Gastrocnemius medialis (tissue), 4 donors: ENCODE measurements at regions not wholly inside any gene's neighbourhood (a gene's known extent, or its start where the extent isn't known, plus 50 kb on each side); places are given as distances from the start of the nearest gene placed in this dataset.

Experiments used
- CTCF ChIP-seq, 5 experiments: fragments of 450-650 bp in 3 of 5; fragments of 200-600 bp in 2 of 5; sonication (generic) in 2 of 5; IDR thresholded peaks in 4 of 5; conservative IDR thresholded peaks in 1 of 5; 1 replicate in 4 of 5; 2 replicates in 1 of 5; pipeline ENCODE4 v1.5.1; 2016 to 2019; ENCODE audit warnings: antibody characterized with exemption in 5 of 5, mild to moderate bottlenecking in 3 of 5, moderate library complexity in 3 of 5
- POLR2A ChIP-seq, 2 donors: fragments of 450-650 bp; IDR thresholded peaks; one replicate each; pipeline ENCODE4 v1.6.1; 2017; ENCODE audit warnings: antibody characterized with exemption in 2 of 2, mild to moderate bottlenecking in 2 of 2, moderate library complexity in 2 of 2

- TF ChIP-seq POLR2A (IDR thresholded peaks at IDR 0.05), result no peak
- TF ChIP-seq CTCF (IDR thresholded peaks at IDR 0.05 in 4 of 5, conservative IDR thresholded peaks at IDR 0.05 in 1 of 5), result no peak
These were observed 249.3 kb upstream of the NEBL start for GRCh38 chr10:21146436-21146789.
